Cardiac fibroblast (primary cell): ENCODE measurements at regions not wholly inside any gene's neighbourhood (a gene's known extent, or its start where the extent isn't known, plus 50 kb on each side); places are given as distances from the start of the nearest gene placed in this dataset.
"Not testable (repeated sequence)": the region's sequence is repeated elsewhere in the genome, so short reads cannot be mapped to it uniquely, and the experiment has no call there.

Experiments used
- DNase-seq, 2 donors: peaks; one replicate each; pipeline versions ENCODE4 v3.0.0 to v3.0.0-alpha.2; 2010; ENCODE audit warnings: low read depth in 2 of 2
- H3K4me3 ChIP-seq, 2 donors: replicated peaks in 1 of 2; 1 replicate in 1 of 2; 2 replicates in 1 of 2; pipeline ENCODE4 v1.5.1; 2011; ENCODE audit warnings: low read depth in 2 of 2, low read length in 2 of 2, mild to moderate bottlenecking in 2 of 2, moderate library complexity in 1 of 2
- CTCF ChIP-seq: IDR thresholded peaks from one replicate; pipeline ENCODE4 v1.5.1; 2011; ENCODE audit warnings: low read depth, mild to moderate bottlenecking, low read length, inconsistent platforms

- DNase-seq: peak in 1 of 2 donors; percentile 13
- H3K4me3 ChIP-seq: peak overlapping the region; percentile 71 to 82
- no peak for TF ChIP-seq CTCF
Measured at GRCh38 chr17:77089124-77089490, 51.7 kb upstream of the SEC14L1 start.

GRCh38 chr17:77089949-77090348 is 50.8 kb upstream of the SEC14L1 start:
- peak overlapping the region in 1 of 2 donors; percentile 14 for H3K4me3 ChIP-seq
- DNase-seq: not testable (repeated sequence)

- no peak for DNase-seq
- no peak overlapping the region for H3K4me3 ChIP-seq
- TF ChIP-seq CTCF: no peak
Measured at GRCh38 chr17:77090476-77090875, 50.3 kb upstream of the SEC14L1 start.
